ENCODE measurements at regions not wholly inside any gene's neighbourhood (a gene's known extent, or its start where the extent isn't known, plus 50 kb on each side); places are given as distances from the start of the nearest gene placed in this dataset.

- TF ChIP-seq CTCF (IDR thresholded peaks at IDR 0.05), result no peak
- no peak for TF ChIP-seq POLR2AphosphoS5 (IDR thresholded peaks at IDR 0.05; ENCODE audit: low read depth, low read length)
Measured at GRCh38 chr17:71592431-71592830, 528.4 kb upstream of the SOX9 start.

Measured in Panc1 (cell line).